Kidney epithelial cell (primary cell): ENCODE measurements at regions not wholly inside any gene's neighbourhood (a gene's known extent, or its start where the extent isn't known, plus 50 kb on each side); places are given as distances from the start of the nearest gene placed in this dataset.

Experiments used
- DNase-seq: peaks from one replicate; pipeline ENCODE4 v3.0.0-alpha.2; 2010; ENCODE audit warnings: low read depth
- H3K27me3 ChIP-seq: 2 replicates; pipeline ENCODE4 v1.6.0; 2011; ENCODE audit warnings: low read length; ENCODE audit not compliant: control insufficient read depth, insufficient read depth
- H3K36me3 ChIP-seq: 2 replicates; pipeline ENCODE4 v1.5.1; 2011; ENCODE audit warnings: low read length; ENCODE audit not compliant: control insufficient read depth, insufficient read depth
- H3K4me3 ChIP-seq: 2 replicates; pipeline ENCODE4 v1.5.1; 2011; ENCODE audit warnings: low read depth, mild to moderate bottlenecking, control low read depth, low read length
- CTCF ChIP-seq: IDR thresholded peaks from 2 replicates; pipeline ENCODE4 v1.5.1; 2011; ENCODE audit warnings: mild to moderate bottlenecking, moderate library complexity, low read length, control low read depth, inconsistent platforms; ENCODE audit not compliant: insufficient read depth, poor library complexity, severe bottlenecking

DNA sequence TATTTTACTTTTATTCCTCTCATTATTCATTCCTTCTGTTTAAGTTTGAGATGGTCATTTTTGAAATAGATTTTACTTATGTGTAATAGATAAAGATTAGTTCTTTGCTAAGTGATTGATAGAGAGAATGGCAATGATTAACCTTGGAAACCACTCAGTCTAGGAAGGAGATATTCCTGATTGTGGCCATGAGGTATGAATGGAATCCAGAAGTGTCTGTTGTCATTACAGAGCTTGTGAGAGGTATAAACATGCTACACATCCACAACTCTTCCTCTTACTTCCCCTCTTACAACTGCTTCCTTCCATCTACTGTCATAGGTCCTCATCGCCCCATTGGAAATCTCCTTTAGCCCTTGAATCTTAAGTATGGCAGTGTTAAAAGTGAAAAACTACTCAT is 988.8 kb upstream of the B3GALT2 start:
- Histone ChIP-seq H3K36me3 (no peaks in the 10 kb centered on the region), H3K27me3 (no peaks in the 10 kb centered on the region), H3K4me3 (no peak overlapping the region)
- no peak for TF ChIP-seq CTCF
- peak; percentile 38 for DNase-seq

DNA sequence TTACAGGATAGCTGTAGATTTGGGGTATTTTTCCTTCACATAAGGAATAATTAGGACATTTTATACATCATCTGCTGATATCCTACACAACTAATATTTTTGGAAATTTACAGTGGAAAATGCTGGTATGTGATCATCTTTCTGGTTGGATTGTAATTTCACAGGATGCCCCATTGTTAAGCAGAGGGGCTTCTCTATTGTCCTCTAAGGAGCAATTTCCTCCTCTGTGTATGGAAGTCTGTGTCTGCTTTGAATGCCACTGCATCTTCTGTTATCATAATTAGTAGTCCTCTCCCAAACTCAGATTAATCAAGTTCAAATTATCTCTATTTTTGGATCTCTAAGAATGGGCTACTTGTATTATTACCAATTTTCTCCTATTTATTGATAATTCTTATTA is 988.1 kb upstream of the B3GALT2 start:
- DNase-seq, result no peak
- no peak for TF ChIP-seq CTCF
- Histone ChIP-seq H3K27me3 (no peaks in the 10 kb centered on the region), H3K36me3 (no peaks in the 10 kb centered on the region), H3K4me3 (no peak overlapping the region)

DNA sequence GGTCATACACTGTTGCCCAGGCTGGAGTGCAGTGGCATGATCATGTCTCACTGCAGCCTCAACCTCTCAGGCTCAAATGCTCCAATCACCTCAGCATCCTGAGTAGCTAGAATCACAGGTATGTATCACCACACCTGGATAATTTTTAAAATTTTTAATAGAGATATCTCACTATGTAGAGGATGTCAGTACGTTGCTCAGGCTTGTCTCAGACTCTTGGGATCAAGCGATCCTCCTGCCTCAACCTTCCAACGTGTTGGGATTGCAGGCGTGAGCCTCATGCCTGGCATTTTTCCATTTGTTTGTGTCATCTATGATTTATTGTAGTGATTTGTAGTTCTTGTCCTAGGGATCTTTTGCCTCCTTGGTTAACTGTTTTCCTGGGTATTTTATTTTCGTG is 985.2 kb upstream of the B3GALT2 start:
- no peaks in the 10 kb centered on the region for H3K36me3 ChIP-seq
- DNase-seq, result no peak
- TF ChIP-seq CTCF, result no peak
- H3K4me3 ChIP-seq, result no peak overlapping the region
- no peaks in the 10 kb centered on the region for H3K27me3 ChIP-seq

DNA sequence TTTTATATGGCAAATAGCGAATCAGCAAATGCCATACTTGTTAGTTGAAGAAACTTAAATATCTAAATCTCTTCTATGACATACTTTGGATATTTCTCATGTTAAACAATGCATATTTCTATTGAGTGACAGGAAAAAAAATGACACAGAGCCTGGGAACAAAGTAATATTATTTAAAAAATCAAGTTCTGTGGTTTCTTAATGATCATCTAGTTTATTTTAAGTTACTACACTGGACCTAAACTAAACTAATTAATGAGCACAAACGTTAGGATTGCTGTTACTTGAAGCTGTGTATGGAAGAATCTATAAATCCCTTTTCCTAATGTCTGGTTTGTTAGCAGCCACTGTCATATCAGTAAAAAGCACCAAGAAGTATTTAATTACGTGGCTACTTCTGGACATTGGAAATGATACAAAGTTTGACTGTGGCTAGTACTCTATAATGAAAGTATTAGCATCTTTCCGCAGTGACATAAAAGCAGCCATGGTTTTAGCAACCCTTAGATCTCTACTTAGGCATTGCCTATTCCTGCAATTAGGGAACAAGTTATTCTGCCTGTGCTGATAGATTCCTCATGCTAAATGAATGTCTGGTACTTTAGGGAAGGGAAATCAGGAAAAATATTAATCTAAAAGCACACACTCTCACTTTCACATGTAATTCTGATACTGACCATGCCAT is 981.7 kb upstream of the B3GALT2 start:
- Histone ChIP-seq H3K36me3 (no peaks in the 10 kb centered on the region), H3K27me3 (no peaks in the 10 kb centered on the region), H3K4me3 (no peak overlapping the region)
- no peak for DNase-seq
- TF ChIP-seq CTCF, result no peak

DNA sequence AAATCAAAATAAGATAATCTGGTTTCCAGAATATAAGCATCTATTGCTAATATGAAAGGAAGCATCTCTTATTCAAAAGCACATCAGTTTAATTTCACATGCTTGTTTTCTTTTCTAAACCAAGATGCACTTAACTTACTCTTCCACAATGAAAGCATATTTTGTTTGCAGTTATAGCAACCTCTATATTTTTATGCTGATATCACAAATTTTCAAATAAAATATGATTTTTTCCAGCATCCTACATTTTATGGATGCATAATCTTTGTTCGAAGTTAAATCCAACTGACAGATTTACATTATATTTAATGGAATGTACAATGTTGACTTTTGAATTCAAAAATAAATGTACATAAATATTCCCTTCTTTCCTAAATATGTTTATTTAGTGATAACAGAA is 978.3 kb upstream of the B3GALT2 start:
- no peak for TF ChIP-seq CTCF
- no peaks in the 10 kb centered on the region for H3K36me3 ChIP-seq
- DNase-seq, result no peak
- H3K4me3 ChIP-seq, result no peak overlapping the region
- H3K27me3 ChIP-seq, result no peaks in the 10 kb centered on the region

GRCh38 chr1:194161591-194161990 is 975.2 kb upstream of the B3GALT2 start:
- Histone ChIP-seq H3K36me3 (no peaks in the 10 kb centered on the region), H3K27me3 (no peaks in the 10 kb centered on the region), H3K4me3 (no peak overlapping the region)
- TF ChIP-seq CTCF, result no peak
- DNase-seq, result no peak
